ENCODE measurements at regions not wholly inside any gene's neighbourhood (a gene's known extent, or its start where the extent isn't known, plus 50 kb on each side); places are given as distances from the start of the nearest gene placed in this dataset.

DNA sequence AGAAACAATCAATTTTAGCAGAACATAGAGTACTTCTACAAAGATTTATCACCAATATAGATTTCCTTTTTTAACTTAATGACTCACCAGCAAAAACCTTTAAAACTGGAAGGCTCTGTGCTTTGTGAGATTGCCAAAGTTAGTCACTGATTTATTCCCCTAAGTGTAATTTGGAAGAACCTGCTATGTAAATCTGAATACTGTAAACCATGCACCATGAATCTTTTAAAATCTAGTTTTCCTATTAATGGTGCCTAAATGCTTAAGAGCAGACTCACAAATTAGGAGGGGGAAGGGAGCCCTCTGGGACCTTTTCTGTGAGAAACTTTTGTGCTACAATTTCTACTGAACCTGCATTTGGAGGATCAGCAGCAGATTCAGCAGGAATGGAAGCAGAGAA is 57.8 kb upstream of the PNRC1 start:
- CTCF ChIA-PET = no interaction called here
- Histone ChIP-seq H3K27me3 (replicated peaks; ENCODE audit: insufficient read depth, low read depth, low read length, poor library complexity) (no peaks in the 10 kb centered on the region), H3K4me1 (ENCODE audit: insufficient read depth, low read length, poor library complexity, severe bottlenecking) (peaks cover 7% of the 10 kb centered on the region), H3K4me3 (ENCODE audit: low read depth, low read length, poor library complexity, severe bottlenecking) (no peak overlapping the region), H3K36me3 (ENCODE audit: insufficient read depth, low read length, poor library complexity, severe bottlenecking) (no peaks in the 10 kb centered on the region), H3K9me3 (ENCODE audit: low read depth, low read length, poor library complexity, severe bottlenecking) (no peaks in the 10 kb centered on the region), H3K27ac (ENCODE audit: low read depth, low read length, poor library complexity, severe bottlenecking) (no peak overlapping the region)
- no TSS peak for BruUV-seq (replicated peaks)
- no peak for DNase-seq (ENCODE audit: low spot score)
- TF ChIP-seq, protein P1, sequence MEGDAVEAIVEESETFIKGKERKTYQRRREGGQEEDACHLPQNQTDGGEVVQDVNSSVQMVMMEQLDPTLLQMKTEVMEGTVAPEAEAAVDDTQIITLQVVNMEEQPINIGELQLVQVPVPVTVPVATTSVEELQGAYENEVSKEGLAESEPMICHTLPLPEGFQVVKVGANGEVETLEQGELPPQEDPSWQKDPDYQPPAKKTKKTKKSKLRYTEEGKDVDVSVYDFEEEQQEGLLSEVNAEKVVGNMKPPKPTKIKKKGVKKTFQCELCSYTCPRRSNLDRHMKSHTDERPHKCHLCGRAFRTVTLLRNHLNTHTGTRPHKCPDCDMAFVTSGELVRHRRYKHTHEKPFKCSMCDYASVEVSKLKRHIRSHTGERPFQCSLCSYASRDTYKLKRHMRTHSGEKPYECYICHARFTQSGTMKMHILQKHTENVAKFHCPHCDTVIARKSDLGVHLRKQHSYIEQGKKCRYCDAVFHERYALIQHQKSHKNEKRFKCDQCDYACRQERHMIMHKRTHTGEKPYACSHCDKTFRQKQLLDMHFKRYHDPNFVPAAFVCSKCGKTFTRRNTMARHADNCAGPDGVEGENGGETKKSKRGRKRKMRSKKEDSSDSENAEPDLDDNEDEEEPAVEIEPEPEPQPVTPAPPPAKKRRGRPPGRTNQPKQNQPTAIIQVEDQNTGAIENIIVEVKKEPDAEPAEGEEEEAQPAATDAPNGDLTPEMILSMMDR (conservative IDR thresholded peaks at IDR 0.05; ENCODE audit: low read depth, low read length) = no peak
- no peak for TF ChIP-seq EZH2 (IDR thresholded peaks at IDR 0.05; ENCODE audit: borderline replicate concordance, low read depth, low read length, poor library complexity, severe bottlenecking)
- POLR2A ChIA-PET (ENCODE audit: low non-redundant PET) = no interaction called here
- intact Hi-C loops (cut with micrococcal nuclease; ENCODE audit: unreplicated experiment) = no loop called here

DNA sequence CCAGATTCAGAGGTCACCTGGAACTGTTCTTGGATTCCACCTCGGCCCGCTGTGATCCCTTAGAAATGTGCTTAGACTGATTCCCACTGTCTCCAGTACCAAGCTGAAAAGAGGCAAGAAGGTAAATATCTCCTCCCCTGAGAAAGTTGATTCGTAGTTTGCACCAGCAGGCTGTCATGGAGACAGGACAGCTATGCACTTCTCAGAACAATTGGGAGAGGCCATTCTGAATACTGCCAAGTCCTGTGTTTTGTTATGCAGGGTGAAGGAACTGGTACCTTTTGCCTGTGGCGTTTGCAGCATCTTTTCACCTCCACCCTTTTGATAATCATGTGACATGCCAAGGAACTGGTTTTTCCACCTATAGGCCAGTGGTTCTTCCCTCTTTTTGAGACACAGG is 58.2 kb upstream of the RNGTT start:
- Histone ChIP-seq H3K27ac (ENCODE audit: low read depth, low read length, poor library complexity, severe bottlenecking) (no peak overlapping the region), H3K36me3 (ENCODE audit: insufficient read depth, low read length, poor library complexity, severe bottlenecking) (no peaks in the 10 kb centered on the region), H3K4me1 (ENCODE audit: insufficient read depth, low read length, poor library complexity, severe bottlenecking) (peaks cover 7% of the 10 kb centered on the region), H3K4me3 (ENCODE audit: low read depth, low read length, poor library complexity, severe bottlenecking) (no peak overlapping the region), H3K27me3 (replicated peaks; ENCODE audit: insufficient read depth, low read depth, low read length, poor library complexity) (no peaks in the 10 kb centered on the region), H3K9me3 (ENCODE audit: low read depth, low read length, poor library complexity, severe bottlenecking) (no peaks in the 10 kb centered on the region)
- TF ChIP-seq, protein P1 (conservative IDR thresholded peaks at IDR 0.05; ENCODE audit: low read depth, low read length) = no peak
- no peak for TF ChIP-seq EZH2 (IDR thresholded peaks at IDR 0.05; ENCODE audit: borderline replicate concordance, low read depth, low read length, poor library complexity, severe bottlenecking)
- ChIA-PET CTCF (no interaction called here), POLR2A (ENCODE audit: low non-redundant PET) (no interaction called here)
- no TSS peak for BruUV-seq (replicated peaks)
- intact Hi-C loops (cut with micrococcal nuclease; ENCODE audit: unreplicated experiment) = no loop called here
- DNase-seq (ENCODE audit: low spot score) = no peak

DNA sequence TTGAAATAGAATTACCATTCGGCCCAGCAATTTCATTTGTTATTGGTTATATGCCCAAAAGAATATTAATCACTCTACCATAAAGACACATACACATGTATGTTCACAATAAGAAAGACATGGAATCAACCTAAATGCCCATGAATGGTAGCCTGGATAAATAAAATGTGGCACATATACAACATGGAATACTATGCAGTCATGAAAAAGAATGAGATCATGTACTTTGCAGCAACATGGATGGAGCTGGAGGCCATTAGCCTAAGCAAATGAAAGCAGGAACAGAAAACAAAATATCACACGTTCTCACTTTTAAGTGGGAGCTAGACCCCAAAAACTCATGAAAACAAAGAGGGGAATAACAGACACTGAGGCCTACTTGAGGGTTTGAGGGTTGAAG is 52.6 kb upstream of the RNGTT start:
- ChIA-PET CTCF (no interaction called here), POLR2A (ENCODE audit: low non-redundant PET) (no interaction called here)
- BruUV-seq (replicated peaks) = no TSS peak
- Histone ChIP-seq H3K36me3 (ENCODE audit: insufficient read depth, low read length, poor library complexity, severe bottlenecking) (no peaks in the 10 kb centered on the region), H3K27ac (ENCODE audit: low read depth, low read length, poor library complexity, severe bottlenecking) (no peak overlapping the region), H3K4me1 (ENCODE audit: insufficient read depth, low read length, poor library complexity, severe bottlenecking) (no peaks in the 10 kb centered on the region), H3K9me3 (ENCODE audit: low read depth, low read length, poor library complexity, severe bottlenecking) (no peaks in the 10 kb centered on the region), H3K27me3 (replicated peaks; ENCODE audit: insufficient read depth, low read depth, low read length, poor library complexity) (no peaks in the 10 kb centered on the region), H3K4me3 (ENCODE audit: low read depth, low read length, poor library complexity, severe bottlenecking) (no peak overlapping the region)
- DNase-seq (ENCODE audit: low spot score) = no peak
- no peak for TF ChIP-seq EZH2 (IDR thresholded peaks at IDR 0.05; ENCODE audit: borderline replicate concordance, low read depth, low read length, poor library complexity, severe bottlenecking)
- TF ChIP-seq, protein P1 (conservative IDR thresholded peaks at IDR 0.05; ENCODE audit: low read depth, low read length) = no peak
- intact Hi-C loops (cut with micrococcal nuclease; ENCODE audit: unreplicated experiment) = no loop called here
